ENCODE measurements at regions not wholly inside any gene's neighbourhood (a gene's known extent, or its start where the extent isn't known, plus 50 kb on each side); places are given as distances from the start of the nearest gene placed in this dataset.

GRCh38 chr11:86119906-86120305, 51.0 kb upstream of the PICALM start:
- Histone ChIP-seq H3K4me3 (ENCODE audit: low read length) (no peak overlapping the region), H3K9me3 (ENCODE audit: control insufficient read depth, low read length) (no peaks in the 10 kb centered on the region), H3K9ac (ENCODE audit: extremely low read depth, low read length, poor library complexity, severe bottlenecking) (no peak overlapping the region), H3K36me3 (ENCODE audit: control insufficient read depth, insufficient read depth, low read length) (no peaks in the 10 kb centered on the region), H3K4me1 (ENCODE audit: control insufficient read depth, insufficient read depth, low read length) (no peaks in the 10 kb centered on the region), H3K27me3 (ENCODE audit: control insufficient read depth, insufficient read depth, low read length, poor library complexity, severe bottlenecking) (no peaks in the 10 kb centered on the region), H3K27ac (ENCODE audit: low read depth, low read length) (no peak overlapping the region)
- no peak for TF ChIP-seq CTCF (conservative IDR thresholded peaks at IDR 0.05)
- Mint-ChIP-seq H3K27me3 (ENCODE audit: insufficient read depth) (peaks cover 2% of the 10 kb centered on the region), H3K4me3 (no peak overlapping the region), H3K36me3 (ENCODE audit: low read depth) (no peaks in the 10 kb centered on the region), H3K27ac (no peak overlapping the region), H3K9me3 (no peaks in the 10 kb centered on the region), H3K4me1 (peaks cover 17% of the 10 kb centered on the region)
- WGBS, 2 experiments (ENCODE audit: insufficient coverage in 1 of 2, insufficient read length in 1 of 2) = 71% methylated on average over 1 of the region's 1 CpG; no CpG with 5 or more reads in 1 of the 2 experiments
- no peak for DNase-seq

GRCh38 chr11:86119077-86119476, 50.2 kb upstream of the PICALM start:
- Histone ChIP-seq H3K27ac (ENCODE audit: low read depth, low read length) (no peak overlapping the region), H3K36me3 (ENCODE audit: control insufficient read depth, insufficient read depth, low read length) (no peaks in the 10 kb centered on the region), H3K4me3 (ENCODE audit: low read length) (no peak overlapping the region), H3K27me3 (ENCODE audit: control insufficient read depth, insufficient read depth, low read length, poor library complexity, severe bottlenecking) (no peaks in the 10 kb centered on the region), H3K9ac (ENCODE audit: extremely low read depth, low read length, poor library complexity, severe bottlenecking) (no peak overlapping the region), H3K4me1 (ENCODE audit: control insufficient read depth, insufficient read depth, low read length) (no peaks in the 10 kb centered on the region), H3K9me3 (ENCODE audit: control insufficient read depth, low read length) (no peaks in the 10 kb centered on the region)
- Mint-ChIP-seq H3K36me3 (ENCODE audit: low read depth) (no peaks in the 10 kb centered on the region), H3K27ac (no peak overlapping the region), H3K4me3 (no peak overlapping the region), H3K9me3 (no peaks in the 10 kb centered on the region), H3K4me1 (peaks cover 17% of the 10 kb centered on the region), H3K27me3 (ENCODE audit: insufficient read depth) (peaks cover 2% of the 10 kb centered on the region)
- 92 to 100% methylated on average over 2 to 3 of the region's 3 CpGs for WGBS, 2 experiments (ENCODE audit: insufficient coverage in 1 of 2, insufficient read length in 1 of 2)
- no peak for TF ChIP-seq CTCF (conservative IDR thresholded peaks at IDR 0.05)
- no peak for DNase-seq
